GM21528 (cell line): ENCODE measurements at regions not wholly inside any gene's neighbourhood (a gene's known extent, or its start where the extent isn't known, plus 50 kb on each side); places are given as distances from the start of the nearest gene placed in this dataset.
"Not testable (repeated sequence)": the region's sequence is repeated elsewhere in the genome, so short reads cannot be mapped to it uniquely, and the experiment has no call there.

Experiments
- ATAC-seq: cut with Tn5 transposase; IDR thresholded peaks from one replicate; pipeline ENCODE4 v1.9.1; 2021; ENCODE audit warnings: mild to moderate bottlenecking, moderate library complexity; ENCODE audit not compliant: unreplicated experiment, low FRiP score

DNA sequence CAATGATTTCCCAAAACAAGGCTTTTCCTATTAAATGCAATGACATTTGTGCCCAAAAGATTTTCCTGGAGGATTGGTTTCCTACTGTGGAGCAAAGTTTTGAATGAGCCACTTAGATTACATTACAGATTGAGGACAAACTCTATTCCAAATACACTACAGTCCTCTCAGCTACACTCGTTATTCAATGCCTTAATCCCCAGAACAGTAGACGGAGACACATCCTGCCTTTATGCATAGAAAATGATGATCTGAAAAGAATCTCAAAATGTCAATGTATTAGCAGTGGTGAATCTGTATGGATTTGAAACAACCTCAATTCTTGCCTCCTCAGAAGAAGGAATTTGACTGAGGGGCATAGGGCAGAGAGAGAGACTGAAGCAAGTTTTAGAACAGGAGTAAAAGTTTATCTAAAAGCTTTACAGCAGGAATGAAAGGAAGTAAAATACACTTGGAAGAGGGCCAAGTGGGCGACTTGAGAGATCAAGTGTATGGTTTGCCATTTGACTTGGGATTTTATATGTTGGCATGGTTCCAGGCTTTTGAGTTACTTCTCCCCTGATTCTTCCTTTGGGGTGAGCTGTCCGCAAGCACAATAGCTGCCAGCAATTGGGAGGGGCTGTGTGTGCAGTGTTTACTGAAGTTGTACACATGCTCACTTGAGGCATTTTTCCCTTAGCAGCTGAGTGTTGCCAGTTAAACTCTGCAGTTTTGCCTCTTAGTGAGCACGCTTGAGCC, 891.9 kb upstream of the MBL2 start:
- ATAC-seq, result no peak

DNA sequence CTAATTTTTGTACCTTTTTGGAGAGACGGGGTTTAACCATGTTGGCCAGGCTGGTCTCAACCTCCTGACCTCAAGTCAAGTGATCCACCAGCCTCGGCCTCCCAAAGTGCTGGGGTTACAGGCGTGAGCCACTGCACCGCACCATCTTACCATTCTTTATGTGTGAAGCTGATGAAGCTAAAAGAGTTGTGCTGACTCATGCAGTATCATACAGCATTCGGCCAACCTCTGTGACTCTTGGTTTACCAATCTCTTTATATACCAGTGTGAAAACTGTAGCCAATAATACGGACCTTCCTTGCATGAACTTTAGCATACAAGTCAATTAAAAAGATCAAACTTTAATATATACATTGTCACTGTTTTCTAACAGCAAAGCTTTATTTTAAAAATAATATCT, 878.2 kb upstream of the MBL2 start:
- no peak for ATAC-seq

DNA sequence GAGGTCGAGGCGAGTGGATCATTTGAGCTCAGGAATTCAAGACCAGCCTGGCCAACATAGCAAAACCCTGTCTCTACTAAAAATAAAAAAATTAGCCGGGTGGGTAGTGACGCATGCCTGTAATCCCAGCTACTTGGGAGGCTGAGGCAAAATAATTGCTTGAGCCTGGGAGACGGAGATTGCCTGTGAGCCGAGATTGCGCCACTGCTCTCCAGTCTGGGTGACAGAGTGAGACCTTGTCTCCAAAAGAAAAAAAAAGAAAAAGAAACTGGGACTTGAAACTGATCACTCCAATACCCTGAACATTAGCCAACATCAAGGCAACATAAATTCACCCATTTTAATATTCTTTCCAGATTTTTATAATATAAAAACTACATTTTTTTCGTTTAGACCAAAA, 874.6 kb upstream of the MBL2 start:
- ATAC-seq, result not testable (repeated sequence)

GRCh38 chr10:53646525-53646924, 873.9 kb upstream of the MBL2 start:
- no peak for ATAC-seq

GRCh38 chr10:53645951-53646350, 873.4 kb upstream of the MBL2 start:
- ATAC-seq, result no peak

- ATAC-seq, result no peak
Observed at GRCh38 chr10:53638006-53638405, 865.4 kb upstream of the MBL2 start.

- no peak for ATAC-seq
Observed at GRCh38 chr10:53624722-53625121, 852.1 kb upstream of the MBL2 start.

GRCh38 chr10:53622201-53622600, 849.6 kb upstream of the MBL2 start:
- ATAC-seq, result no peak

GRCh38 chr10:53619671-53620070, 847.1 kb upstream of the MBL2 start:
- ATAC-seq, result no peak

DNA sequence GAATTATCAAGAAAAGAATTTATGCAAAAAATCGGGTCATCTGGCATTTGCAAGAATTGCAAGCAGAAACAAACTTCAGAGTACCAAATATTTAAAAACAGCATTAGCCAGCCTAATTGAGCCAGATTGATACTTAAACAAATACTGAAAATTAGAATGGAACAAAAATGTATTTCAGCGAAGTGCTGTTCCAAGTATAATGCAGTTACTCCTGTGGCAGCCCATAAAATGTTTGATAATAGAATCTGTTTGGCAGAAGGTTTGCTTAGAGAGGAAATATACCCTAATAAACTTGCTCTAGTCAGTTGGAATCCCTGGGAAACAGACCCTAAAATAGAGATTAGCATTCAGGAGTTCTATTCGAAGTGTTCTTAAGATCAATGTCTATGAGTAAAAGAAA, 835.1 kb upstream of the MBL2 start:
- ATAC-seq, result no peak

DNA sequence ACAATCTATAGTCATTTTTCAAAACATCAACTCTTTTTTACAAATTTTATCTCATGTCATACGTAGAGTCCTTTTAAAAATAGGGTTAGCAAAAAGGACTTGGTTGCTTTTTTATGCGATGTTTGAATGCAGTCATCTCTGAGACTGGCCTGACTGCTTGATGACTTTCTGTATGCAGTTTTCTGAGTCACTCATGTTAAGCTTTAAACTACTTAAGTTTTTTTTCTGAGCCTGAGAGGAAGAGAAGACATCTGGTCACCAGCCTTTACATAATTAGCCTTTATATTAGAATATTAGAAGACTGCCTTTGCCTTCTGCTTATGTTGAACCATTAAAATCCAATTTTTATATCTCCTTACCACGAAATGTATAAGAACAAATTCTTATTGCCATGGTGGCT, 834.4 kb upstream of the MBL2 start:
- ATAC-seq, result no peak

DNA sequence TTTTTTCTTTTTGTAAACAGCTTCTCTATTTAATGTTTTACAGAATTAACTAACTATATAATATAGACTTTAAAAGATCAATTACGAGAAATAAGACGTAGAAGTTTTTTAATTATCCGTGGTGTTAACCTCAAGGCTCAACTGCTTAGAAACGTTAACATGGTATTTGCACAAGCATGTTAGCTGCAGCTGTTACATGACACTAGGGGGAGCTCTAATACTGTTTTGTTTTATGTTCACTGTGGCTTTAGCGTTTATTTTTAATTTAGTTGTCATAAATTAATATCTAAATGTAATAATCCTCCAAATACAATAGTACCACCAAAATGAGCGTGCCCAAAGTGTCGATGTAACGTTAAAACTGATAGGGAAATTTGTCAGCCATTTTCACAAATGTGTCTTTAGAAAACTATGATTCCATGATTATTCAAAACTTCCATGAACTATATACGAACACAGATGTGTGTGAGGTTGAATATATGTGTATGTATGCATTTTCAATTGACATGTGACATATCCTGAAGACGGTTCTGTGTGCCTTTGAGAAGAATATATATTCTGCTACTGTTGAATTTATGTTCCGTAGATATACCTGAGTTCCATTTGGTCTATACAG, 828.8 kb upstream of the MBL2 start:
- peak; percentile 83 for ATAC-seq

DNA sequence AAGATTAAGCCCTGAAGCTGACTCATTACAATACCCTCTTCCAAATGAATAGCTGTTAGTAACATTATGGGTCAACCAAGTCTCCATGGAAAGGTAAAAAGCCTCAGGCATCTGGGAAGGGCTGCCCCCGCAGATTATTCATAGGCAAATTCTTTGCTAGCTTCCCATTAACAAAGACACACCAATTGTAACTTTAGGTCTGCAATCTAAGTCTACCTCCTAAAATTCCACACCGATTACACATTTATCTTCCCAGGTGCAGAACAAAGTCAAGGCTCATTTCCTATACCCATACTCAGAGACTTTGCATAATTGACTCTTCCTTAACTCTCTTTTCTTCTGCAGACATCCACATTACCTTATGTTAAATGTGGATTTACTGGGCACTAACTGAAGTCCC, 826.3 kb upstream of the MBL2 start:
- ATAC-seq, result no peak

DNA sequence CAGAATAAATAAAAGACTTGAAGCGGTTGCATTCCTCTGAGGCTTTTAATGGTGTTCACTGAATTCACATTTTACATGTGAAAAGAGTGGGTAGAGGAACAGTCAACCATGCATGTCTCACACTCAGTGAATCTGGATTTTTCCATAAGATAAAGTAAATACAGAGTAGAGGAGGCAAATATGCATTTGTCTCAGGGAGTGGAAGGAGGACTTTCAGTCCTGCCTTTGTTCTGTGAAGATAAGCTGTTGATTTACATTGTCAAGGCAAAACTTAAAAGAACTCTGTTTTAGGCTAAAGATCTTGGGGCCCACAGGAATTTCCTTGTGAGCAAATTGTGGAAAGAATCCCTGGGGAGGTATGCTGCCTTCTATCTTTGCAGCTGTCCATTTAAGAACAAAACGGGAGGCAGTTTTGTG, 825.3 kb upstream of the MBL2 start:
- no peak for ATAC-seq

- ATAC-seq, result no peak
Observed at GRCh38 chr10:53580465-53580864, 807.9 kb upstream of the MBL2 start.

DNA sequence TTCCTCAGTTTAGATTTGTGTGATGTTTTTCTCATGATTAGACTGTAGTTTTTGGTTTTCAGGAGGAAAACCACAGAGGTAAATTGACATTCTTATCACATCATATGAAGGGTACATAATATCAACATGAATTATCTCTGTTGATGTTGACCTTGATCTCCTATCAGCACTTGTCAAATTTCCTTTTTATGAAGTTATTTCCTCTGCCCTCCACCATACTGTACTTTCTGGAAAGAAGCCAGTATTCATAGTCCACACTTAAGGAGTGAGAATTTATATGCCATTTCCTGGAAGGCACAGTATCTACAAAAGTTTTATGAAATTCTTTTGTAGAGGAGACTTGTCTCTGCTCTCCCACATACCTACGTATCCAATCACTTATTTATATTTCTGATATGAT, 807.2 kb upstream of the MBL2 start:
- ATAC-seq, result no peak

DNA sequence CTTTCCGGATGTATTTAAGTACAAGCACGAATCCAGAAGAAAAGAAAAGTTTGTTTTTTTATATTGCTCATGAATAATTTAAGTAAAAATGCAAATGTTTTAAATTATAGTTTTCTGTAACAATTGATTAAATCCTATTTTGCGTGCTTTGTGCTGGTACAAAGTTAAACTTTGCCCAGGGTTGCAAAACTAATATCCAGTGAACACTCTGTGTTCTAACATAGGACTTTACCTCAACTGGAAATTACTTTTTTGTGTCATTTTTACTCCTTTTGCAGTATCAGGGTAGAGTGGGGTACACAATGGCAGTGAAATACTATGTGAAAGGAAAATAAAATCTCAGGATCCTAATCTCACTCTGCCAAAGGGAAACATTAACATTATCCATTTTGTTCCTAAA, 801.4 kb upstream of the MBL2 start:
- ATAC-seq, result no peak

DNA sequence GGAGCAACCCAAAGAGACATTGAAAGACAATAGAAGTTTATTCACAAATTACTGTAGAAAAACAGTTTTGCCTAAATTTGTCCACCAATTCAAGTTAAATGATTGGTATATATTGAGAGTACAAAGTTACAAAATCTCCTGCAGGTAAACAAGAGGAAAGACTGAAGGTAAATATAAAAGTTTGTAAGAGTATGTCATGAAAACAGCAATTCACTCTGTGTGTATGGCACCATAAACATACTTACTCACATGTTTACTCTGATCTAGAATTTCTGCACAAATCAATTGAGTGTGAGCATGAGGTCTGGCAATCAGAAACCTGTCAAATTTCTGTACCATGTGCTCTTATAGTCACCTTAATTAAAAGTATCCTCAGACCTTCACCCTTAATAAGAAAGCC, 800.9 kb upstream of the MBL2 start:
- no peak for ATAC-seq

DNA sequence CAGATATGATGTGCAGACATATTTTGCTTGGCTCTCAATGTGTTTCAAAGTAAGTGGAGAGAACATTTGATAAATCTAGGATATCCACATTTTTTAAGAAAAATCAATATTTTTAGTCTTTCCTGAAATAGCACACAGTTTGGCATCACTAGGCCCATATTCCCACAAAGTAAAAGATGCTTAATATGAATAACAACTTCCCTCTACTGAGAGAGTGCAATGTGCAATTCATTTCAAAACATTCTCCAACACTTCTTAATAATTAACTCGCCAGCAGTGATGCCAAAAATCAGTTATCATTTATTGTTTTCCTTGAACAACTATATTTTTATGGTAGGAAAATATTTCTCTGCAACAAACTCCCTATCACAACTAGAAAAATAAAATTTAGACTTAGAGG, 800.2 kb upstream of the MBL2 start:
- no peak for ATAC-seq

DNA sequence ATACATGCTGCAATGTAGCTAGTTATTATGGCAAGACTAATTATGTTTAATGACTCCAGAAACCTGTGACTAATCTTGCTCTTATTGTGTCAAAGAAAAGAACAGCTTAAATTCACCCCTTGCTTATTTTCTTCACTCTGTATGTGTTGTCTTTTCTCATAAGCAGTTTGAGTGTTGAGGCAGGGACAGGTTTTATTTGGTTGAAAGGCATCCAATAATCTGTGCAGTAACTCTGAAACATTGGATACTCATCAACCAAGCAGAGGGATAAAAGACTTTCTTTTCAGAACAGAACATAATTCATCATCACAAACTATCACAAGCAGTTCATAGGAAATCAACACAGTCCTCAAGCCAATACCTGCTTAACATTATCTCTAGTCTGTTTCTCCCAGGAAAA, 797.6 kb upstream of the MBL2 start:
- no peak for ATAC-seq

DNA sequence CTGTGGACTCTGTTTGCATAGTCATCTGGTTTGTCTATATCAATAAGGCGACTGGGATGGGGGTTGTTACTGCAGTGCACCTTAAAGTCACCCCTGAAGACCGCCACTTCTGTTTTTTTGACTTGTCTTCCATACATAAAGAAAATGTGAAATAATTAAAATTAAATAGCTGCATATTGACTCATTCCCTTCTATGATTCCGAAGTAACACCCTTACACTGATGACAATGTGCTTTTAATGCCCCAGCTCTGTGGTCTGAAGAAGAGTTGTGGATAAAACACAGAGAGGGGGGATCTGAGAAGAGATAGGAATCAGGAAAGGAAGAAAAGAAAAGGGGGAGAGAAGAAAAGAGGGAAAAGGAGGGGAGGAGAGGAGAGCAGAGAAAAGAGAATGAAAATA, 796.9 kb upstream of the MBL2 start:
- ATAC-seq, result no peak

- no peak for ATAC-seq
Observed at GRCh38 chr10:53548664-53549063, 776.1 kb upstream of the MBL2 start.
